Hepatic stellate cell (primary cell): ENCODE measurements at regions not wholly inside any gene's neighbourhood (a gene's known extent, or its start where the extent isn't known, plus 50 kb on each side); places are given as distances from the start of the nearest gene placed in this dataset.

Experiments
- DNase-seq: peaks from one replicate; pipeline ENCODE4 v3.0.0; 2011; ENCODE audit warnings: low spot score

DNA sequence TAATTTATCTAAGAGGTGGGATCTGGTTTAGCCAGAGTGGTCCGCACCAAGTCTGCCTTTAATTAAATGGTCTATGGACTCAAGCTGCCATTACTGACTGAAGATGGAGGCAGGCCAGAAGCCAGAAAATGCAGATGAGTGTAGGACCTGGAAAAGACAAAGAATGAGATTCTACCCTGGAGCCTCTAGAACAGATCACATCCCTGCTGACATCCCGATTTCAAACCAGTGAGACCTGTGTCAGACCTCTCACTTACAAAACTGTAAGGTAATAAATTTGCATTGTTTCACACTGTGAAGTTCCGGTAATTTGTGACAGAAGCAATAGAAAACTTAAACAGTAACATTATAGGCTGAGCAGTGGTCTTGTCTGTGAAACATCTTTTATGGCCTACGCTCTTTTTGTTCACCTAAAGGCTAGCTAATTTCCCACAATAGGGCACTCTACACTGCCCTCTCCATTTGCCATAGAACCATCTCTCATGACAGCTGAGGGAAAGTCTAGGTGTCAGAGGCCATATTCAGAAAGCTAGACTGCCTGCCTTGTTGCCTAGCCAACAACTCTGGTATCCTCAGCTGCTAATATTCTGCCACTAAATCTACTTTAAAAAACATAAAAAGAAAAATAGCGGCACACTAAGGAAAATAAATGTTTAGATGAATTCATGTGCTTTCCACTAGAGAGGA is 1396.2 kb upstream of the PIK3C3 start:
- DNase-seq = no peak

DNA sequence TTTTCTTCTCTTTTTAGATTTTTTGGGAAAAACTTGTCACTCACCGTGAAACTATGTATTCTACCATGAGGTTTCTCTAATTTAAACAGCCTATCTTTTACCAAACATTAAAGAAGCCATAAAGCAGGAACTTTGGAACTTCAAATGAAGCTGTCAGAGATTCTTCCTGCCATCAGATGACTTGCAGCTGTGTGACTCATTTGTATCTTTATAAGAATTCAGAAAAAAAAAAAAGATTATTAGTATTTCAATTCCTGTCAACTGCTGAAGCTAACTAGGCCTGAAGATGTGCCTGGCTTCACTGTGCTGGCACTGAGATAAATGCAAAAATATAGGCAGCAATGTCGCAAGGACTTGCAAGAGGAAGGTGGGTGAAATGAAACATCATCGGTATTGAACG is 1399.1 kb upstream of the PIK3C3 start:
- DNase-seq = no peak

DNA sequence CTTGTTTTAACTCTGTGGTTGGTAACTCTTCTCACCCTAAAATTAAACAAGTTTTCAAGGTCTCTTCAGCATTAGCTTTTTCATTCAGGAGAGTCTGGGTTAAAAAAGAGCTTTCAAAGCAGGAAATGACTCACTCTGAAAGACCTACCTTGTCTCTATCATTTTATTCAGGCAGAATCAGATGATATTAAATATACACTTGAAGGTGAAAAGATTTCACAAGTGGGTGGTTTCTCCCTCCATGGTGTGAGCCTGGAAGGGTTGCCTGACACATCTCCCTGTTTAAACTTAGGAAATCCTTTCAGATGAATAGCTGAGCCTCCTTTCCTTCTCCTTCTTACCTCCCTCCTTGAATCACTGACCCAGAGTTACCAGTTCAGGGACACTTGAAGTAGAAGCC is 1402.0 kb upstream of the PIK3C3 start:
- DNase-seq = no peak

DNA sequence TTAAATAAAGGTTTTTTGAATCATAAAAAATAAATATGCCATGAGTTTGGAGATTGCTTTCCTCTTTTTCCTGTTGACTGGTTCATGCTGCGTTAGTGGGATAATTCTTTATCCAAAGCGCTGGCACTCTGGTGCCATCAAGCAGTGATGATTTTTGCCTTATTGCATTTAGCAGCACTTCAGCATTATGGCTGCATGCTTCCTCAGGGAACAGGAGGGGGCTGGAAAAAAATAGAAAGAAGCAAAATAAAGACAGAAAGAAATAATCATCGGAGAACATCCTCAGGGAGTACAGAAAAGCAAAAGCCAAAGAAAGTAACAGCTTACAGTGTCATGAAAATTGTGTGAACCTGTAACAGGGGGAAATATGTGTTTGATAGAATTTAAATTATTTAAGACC is 1408.2 kb upstream of the PIK3C3 start:
- DNase-seq = no peak

DNA sequence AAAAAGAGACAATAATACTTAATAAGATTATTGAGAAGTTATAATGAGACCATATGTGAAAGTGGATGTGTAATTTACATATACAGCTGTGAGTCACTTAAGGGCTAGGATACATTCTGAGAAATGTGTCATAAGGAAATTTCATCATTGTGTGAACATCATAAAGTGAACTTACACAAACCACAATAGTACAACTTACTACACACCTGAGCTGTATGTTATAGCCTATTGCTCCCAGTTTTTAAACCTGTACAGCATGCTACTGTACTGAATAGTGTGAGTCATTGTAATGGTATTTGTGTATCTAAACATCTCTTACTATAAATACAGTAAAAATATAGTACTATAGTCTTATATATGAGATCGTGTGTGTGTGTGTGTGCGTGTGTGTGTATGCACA is 1420.3 kb upstream of the PIK3C3 start:
- DNase-seq = no peak

DNA sequence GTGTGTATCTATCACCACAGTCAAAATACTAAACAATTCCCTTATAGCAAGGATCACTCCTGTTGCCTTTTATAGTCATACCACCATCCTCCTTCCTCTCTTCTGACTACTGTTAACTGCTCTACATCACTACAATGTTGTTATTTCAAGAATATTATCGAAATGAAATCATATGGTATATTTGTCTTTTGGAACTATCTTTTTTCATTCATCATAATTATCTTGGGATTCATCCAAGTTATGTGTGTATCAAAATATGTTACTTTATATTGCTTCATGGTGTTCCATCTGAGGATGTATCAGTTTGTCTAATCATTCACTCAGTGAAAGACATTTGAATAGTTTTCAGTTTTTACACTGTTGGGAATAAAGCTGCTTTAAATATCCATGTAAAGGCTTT is 1423.0 kb upstream of the PIK3C3 start:
- DNase-seq = no peak

DNA sequence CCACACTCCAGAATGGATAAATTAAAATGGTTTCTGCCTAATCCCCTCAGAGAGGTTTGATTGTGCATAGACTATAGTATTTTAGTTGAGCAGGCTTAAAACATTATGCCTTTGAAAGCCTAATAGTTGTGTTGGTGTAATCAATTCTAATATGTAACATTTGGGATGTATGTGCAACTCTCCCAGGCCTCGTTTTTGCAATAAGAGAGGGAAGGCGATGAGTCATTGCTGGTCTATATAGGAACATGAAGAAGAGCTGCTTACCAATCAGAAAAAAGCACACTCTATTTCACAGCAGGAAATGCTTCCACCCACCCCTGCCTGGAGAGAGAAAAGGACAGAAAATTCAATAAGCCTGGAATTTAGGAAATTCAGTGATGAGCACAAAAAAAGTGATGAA is 1424.0 kb upstream of the PIK3C3 start:
- DNase-seq = no peak

DNA sequence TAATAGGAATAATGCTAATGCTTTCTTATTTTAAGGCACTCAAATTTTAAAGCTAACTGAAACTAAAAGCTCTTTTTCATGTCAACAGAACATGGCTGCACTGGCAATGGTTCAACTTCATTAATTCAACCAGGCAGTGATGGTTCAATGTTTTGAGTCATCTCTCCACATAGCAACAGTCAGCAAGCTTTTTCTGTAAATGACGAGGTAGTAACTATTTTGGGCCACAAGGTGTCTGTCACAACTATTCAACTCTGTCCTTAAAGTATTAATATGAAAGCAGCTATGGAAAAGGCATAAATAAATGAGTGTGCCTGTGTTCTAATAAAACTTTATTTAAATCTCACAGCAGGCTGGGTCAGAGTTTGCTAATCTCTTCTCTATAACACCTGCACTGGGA is 1425.6 kb upstream of the PIK3C3 start:
- DNase-seq = no peak

DNA sequence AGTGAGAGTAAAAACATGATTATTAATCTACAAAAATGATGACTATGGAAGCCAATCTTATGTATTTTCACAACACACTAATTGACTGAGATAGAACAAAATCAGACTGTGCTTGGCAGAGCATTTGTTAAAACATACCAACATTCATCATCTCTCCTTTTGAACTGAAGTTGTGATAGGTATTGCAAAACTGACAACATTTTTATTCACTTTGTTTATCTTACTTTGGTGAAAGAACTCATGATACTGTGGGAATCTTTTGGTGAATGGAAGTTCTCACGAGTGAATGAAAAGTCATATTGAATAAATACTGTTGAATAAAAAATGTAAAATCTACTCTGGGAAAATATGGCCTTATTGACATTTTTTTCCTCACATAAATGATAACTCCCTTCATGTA is 1430.2 kb upstream of the PIK3C3 start:
- no peak for DNase-seq

DNA sequence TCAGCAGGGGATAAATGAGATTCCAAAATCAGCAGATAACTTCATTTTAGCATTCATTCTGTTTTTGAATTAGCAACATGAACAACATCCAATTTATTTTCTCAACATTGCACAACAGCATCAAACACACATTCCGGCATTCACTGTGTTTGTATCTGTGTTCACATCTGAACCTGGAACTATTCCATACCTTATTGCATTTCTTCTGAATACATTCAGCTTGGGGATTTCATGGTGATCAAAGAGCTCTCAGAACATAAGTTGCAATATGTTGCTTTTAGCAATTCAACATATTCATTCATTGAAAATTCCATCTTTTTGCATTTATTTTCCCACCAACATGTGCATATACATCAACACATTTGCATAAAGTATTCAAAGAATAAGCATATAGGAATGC is 1431.7 kb upstream of the PIK3C3 start:
- DNase-seq = no peak

DNA sequence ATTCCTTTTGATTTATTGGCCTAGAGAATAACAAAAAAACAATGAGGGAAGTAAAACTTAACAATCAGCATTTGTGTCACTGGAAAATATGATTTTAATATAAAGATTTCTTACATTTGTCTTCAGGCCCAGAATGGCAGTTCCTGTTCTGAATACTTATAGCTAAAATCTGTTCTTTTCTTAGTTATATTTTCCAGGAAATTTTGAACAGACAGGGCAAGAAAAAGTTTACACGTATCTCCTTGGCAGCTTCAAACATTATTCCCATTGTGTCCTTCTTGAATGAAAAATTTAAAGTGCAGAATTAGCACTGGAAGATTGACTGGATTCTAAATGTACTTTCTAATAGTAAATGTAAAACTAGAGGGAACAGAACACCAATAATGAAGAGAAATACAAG is 1454.0 kb upstream of the PIK3C3 start:
- DNase-seq = no peak

DNA sequence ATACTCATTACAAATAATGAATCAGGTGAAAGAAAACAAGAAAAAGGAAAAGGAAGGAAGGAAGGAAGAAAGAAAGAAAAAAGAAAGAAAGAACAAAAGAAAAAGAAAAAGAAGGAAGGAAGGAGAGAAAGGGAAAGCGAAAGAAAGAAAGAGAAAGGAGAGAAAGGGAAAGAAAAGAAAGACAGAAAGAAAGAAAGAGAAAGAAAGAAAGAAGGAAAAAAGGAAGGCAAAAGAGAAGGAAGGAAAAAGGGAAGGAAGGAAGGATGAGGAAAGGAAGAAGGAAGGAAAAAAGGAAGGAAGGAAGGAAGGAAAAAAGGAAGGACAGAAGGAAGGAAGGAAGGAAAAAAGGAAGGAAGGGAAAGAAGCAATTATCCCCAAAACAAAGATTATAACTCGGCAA is 1460.4 kb upstream of the PIK3C3 start:
- no peak for DNase-seq

DNA sequence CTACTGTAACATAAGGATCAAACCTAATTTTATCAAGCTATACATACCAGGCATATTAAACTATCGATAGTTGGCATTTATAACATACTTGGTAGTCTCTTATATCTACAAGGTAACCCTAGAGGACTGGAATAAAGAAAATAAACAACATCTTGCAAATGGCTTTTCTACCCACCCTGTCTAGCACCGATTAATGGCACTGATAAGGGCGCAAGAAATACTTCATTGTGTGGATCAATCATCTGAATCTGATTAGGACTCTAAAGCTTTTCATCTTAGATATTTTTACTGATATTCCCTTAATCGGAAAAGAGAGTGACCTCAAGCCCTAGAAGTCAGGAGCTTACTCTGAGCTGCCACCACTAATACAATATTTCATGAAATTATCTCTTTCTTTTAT is 1461.7 kb upstream of the PIK3C3 start:
- no peak for DNase-seq

DNA sequence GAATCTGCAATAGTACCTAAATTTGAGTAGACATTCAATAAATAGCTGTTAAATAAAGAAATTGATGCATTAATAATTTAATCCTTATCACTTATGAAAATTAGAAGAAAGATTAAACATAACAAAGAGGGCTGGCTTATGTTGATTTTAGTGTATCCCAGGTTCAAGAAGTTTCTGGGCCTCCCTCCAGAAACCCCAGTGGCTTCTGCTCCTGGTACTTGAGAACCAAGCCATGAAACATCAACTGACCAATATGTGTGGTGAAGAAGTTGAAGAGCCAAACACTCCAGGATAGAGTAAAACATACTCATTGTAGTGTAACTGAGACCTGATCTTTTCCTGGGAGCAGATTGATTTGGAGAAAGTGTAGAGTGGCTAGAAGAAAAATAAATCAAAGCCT is 1465.7 kb upstream of the PIK3C3 start:
- no peak for DNase-seq

DNA sequence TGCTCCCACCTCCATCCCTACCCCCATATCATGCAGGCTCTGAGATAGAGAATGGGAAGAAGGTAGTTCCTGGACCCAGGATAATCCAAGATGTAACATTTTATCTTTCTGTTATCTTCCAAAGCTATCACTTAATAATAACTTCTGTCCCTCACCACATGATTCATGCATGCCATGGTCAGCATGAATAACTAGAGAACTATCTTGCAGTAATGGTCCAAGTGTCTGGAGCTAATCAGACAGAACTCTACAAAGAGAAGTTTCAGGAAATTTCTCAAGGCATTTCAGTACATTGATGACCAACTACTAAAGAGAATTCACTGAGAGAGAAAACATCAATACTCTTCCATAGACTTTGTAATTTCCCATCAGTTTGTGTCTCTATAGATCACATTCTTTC is 1469.7 kb upstream of the PIK3C3 start:
- DNase-seq = no peak

DNA sequence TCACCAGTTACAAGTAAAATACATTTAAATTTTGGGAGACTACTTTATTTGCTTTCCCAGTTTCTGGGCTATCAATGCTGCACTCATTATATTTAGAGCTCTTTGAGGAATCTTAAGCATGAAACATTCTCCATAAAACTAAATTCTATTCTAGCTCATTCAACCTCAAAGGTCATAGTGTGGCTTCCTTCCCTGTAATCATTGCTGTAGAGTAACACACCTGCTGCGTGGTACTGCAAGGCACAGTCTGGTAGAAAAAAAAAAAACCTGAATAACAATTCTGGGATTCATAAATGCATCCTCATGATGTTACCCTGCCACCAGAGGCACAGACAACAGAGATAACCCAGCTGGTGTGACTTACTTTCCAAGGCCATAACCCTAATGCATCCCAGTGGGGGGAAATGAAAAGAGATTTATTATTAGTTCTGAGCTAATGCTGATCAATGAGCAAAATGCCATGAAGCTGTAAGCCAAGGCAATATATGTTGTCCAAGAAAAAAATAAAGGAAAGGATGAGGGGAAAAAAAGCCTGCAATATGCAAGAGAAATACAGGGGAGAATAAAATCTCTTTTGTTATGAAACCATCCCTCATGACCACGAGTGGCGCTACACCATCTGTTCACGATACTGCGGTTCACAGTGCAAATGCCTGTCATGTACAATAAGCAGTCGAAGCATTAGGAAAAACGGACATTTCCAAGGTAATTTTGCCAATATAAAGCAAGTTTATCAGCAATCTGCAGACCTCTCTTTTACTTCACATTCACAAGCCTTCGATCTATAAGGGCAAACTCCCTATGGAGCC is 1481.6 kb upstream of the PIK3C3 start:
- no peak for DNase-seq

DNA sequence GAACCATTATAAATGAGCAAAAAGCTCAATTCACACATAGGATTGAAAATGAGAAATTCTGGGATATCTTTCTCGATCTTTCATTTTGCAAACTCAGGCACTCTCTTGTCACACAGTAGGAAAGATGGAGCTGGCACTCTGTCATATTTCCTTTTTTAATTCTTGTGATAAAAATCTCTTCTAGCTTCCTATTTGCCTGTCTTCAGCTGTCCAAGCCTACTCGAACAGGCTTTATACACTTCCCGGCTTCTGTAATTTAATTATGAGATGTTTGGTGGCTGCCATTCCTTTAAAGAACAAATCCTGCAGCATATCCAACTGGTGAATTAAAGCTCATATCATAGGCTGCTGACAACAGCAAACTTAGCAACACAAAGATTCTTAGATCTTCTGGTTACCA is 1484.3 kb upstream of the PIK3C3 start:
- no peak for DNase-seq

DNA sequence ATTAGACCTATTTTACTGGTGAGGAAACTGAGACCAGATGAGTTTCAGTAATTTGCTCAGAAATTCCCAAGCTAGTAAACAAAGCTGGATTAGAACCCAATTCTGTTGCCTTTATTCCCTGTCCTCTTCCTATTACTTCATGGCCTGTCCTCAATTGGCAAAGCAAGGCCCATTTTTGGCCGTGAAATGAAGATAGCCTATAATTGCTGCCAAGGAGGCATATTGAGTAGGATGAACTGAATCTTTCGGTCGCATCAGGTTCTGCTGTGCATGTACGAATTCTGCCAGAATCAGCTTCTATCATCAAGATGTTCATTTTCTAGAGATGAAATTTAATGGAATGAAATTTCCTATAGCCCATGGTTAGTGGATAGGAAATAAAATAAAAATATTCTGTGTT is 1485.2 kb upstream of the PIK3C3 start:
- DNase-seq = no peak

DNA sequence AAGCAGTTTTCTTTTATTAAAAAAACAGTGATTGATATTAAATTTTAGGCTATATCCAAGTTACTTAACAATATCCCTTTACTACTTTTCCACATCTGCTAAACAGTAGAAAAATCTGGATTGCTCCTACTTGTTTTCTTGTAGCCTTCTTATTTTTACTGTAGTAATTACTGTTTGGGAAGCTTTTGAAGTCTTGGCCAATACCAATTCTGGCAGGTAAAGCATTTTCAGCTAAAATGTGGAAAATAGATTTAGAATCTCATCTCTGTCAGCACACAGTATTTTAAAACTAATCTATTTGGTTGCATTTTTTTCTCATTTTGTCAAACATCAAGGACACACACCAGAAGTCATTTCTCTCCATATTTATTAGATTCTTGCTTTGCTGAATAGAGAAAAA is 1485.7 kb upstream of the PIK3C3 start:
- no peak for DNase-seq

DNA sequence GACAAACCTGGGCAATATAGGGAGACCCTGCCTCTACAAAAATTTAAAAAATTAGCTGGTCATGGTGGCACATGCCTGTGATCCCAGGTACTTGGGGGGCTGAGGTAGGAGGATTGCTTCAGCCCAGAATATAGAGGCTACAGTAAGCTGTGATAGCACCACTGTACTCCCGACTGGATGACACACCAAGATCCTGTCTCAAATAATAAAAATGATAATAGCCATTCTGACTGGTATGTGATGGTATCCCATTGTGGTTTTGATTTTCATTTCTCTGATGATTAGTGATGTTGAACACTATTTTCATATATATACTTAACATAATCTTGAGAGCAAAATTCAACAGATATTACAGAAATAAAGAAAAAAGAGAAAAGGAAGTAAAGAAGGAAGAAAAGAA is 1491.0 kb upstream of the PIK3C3 start:
- DNase-seq = no peak

DNA sequence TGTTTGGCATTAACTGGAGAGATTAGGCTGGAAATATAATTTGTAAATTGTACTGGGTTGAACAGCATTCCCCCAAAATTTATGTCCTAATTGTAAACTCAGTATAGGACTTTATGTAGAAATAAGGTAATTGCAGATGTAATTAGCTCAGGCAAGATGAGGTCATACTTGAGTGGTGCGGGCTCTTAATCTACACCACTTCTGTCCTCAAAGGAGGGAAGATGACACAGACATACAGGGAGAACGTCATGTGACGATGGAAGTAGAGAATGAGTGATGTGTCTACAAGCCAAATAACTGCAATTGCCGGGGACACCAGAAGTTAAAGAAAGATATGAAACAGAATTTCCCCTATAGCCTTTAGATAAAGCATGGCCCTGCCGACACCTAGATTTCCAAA is 1501.1 kb upstream of the PIK3C3 start:
- no peak for DNase-seq

DNA sequence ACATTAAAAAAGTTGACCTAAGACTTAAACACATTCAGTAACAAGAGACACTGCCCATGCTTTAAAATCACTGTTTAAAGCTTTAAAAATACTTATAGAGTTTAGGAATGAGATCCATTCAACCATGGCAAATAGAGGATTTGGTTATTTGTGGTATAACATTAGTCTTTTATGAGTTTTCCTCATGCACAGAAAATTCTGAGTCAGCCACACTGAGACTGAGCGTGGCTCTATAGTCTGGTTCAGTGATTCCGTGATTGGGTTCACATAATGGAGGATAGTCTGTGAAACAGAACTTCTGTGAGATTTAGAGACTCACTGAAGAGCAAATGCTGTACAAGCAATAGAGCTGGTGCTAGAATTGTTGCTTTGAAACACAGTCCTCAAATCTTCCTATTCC is 1502.4 kb upstream of the PIK3C3 start:
- no peak for DNase-seq

DNA sequence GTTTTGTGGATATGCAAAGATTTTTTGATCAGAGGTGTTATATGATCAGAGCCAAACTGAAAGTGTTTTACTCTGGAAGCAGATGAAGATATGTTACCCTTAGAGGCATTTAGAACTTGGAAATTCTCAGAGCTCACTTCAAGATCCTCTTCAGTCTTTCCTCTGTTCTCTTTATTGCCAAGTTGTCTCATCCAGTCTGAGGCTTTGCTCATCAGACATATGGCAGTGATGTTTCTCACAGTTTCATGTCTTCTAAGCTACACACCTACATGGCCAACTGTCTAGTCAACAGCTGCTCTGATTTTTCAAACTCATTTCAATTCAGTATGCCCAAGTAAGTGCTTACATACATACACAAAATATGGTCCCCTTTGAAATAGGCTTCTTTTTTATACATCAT is 1504.3 kb upstream of the PIK3C3 start:
- DNase-seq = no peak

DNA sequence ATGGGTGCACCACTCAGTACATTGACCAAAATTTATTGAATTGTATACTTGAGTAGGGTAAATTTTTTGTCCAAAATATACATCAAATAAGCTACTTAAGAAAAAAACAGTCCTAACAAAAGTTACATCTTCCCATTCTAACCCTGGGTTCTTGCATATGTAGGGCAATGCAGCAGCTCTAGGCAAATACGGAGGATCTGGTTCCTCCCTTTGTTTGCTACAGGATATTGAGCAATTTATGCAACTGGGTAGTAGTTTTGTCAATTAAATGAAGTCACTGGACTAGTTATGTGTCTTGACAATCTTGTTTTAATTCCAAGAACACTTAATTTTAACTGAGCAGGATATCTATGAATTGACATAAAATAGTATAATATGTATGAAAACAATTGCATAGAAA is 1507.2 kb upstream of the PIK3C3 start:
- DNase-seq = no peak
